Mammary epithelial cell (primary cell): ENCODE measurements at regions not wholly inside any gene's neighbourhood (a gene's known extent, or its start where the extent isn't known, plus 50 kb on each side); places are given as distances from the start of the nearest gene placed in this dataset.

Experiments used
- EZH2 ChIP-seq: IDR thresholded peaks from 2 replicates; pipeline ENCODE4 v1.6.1; 2012; ENCODE audit warnings: low read length, inconsistent platforms, borderline replicate concordance
- TF ChIP-seq, protein P1 (sequence below), 2 donors: IDR thresholded peaks in 1 of 2; conservative IDR thresholded peaks in 1 of 2; 2 replicates each; pipeline ENCODE4 v1.5.1; 2011 to 2012; ENCODE audit warnings: inconsistent platforms in 2 of 2, low read length in 2 of 2, mild to moderate bottlenecking in 2 of 2, control low read depth in 1 of 2, low read depth in 1 of 2; ENCODE audit not compliant: insufficient read depth in 1 of 2; ENCODE audit errors: extremely low read depth in 1 of 2

DNA sequence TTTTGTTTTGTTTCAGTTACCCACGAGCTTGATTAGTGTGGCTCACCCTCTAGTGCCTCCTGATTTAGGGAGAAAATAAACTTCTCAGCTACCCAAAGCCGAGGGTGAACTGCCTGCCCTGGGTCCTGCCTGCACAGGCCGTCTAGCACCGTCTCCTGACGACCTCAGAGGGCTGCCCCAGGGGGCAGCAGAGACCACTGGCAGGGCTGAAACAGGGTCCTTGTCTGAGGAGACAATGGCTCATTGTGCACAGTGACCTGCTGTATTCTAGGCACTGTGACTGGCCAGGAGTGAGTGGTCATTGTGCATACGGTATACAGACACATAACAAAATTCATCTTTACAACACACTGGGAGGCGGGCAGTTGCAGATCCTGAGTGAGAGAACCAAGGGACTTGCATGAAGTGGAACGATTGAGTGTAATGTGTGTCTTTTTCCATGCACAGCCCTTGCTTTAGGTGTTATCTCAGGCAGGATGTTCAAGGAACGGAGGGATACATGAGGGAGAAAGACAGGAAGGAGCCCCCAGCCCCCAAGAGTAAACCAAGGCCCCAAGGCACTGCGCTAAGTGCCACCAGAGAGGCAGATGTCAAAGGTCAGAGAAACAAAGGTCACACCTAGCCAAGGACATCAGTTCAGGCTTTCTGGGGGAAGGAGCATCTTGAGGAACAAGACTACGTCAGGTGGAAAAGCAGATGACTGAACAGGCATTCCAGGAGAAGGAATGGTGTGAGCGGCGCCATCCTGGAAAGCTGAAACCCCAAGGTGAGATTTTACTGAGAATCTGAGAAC is 421.3 kb downstream of the LPIN1 start:
- TF ChIP-seq, protein P1, sequence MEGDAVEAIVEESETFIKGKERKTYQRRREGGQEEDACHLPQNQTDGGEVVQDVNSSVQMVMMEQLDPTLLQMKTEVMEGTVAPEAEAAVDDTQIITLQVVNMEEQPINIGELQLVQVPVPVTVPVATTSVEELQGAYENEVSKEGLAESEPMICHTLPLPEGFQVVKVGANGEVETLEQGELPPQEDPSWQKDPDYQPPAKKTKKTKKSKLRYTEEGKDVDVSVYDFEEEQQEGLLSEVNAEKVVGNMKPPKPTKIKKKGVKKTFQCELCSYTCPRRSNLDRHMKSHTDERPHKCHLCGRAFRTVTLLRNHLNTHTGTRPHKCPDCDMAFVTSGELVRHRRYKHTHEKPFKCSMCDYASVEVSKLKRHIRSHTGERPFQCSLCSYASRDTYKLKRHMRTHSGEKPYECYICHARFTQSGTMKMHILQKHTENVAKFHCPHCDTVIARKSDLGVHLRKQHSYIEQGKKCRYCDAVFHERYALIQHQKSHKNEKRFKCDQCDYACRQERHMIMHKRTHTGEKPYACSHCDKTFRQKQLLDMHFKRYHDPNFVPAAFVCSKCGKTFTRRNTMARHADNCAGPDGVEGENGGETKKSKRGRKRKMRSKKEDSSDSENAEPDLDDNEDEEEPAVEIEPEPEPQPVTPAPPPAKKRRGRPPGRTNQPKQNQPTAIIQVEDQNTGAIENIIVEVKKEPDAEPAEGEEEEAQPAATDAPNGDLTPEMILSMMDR (conservative IDR thresholded peaks at IDR 0.05 in 1 of 2, IDR thresholded peaks at IDR 0.05 in 1 of 2; ENCODE audit: extremely low read depth in 1 of 2, insufficient read depth in 1 of 2, low read depth in 1 of 2, low read length in 2 of 2) = no peak
- TF ChIP-seq EZH2 = no peak
